OCI-LY3 (cell line): ENCODE measurements at regions not wholly inside any gene's neighbourhood (a gene's known extent, or its start where the extent isn't known, plus 50 kb on each side); places are given as distances from the start of the nearest gene placed in this dataset.
"Not testable (repeated sequence)": the region's sequence is repeated elsewhere in the genome, so short reads cannot be mapped to it uniquely, and the experiment has no call there.

ENCODE experiments used
- CTCF ChIP-seq: fragments of 200-600, 300-600 bp; sonication (generic); IDR thresholded peaks from 2 replicates; pipeline ENCODE4 v1.5.1; 2014; ENCODE audit warnings: antibody characterized with exemption, low read length, low read depth
- EZH2phosphoT487 ChIP-seq: fragments of 200-600 bp; shearing (Covaris generic); IDR thresholded peaks from 2 replicates; pipeline ENCODE4 v1.6.1; 2018; ENCODE audit warnings: antibody characterized with exemption, mixed run types, low read depth

- TF ChIP-seq CTCF, EZH2phosphoT487: not testable (repeated sequence)
Measured at GRCh38 chr21:6530655-6531054, 3990.7 kb upstream of the TPTE start.
